SK-N-SH (cell line): ENCODE measurements at regions not wholly inside any gene's neighbourhood (a gene's known extent, or its start where the extent isn't known, plus 50 kb on each side); places are given as distances from the start of the nearest gene placed in this dataset.

ENCODE experiments used
- CTCF ChIA-PET: fragments of 300-600, 350-600 bp; formaldehyde crosslinking; extraction: SDS; loops from one replicate; lab custom pipeline; 2021; lab: Yijun Ruan, JAX
- POLR2A ChIA-PET: fragments of 350-600 bp; sonication (Branson Sonifier 250); formaldehyde crosslinking; extraction: SDS; loops from one replicate; lab custom pipeline; 2020; ENCODE audit warnings: antibody characterized with exemption, inconsistent platforms; lab: Yijun Ruan, JAX
- DNase-seq: peaks from one replicate; pipeline ENCODE4 v3.0.0; 2012
- H2AFZ ChIP-seq: fragments of 200-600 bp; sonication (generic); 2 replicates; pipeline ENCODE4 v1.8.1; 2016; ENCODE audit warnings: antibody characterized with exemption, mild to moderate bottlenecking, low read depth
- H3F3A ChIP-seq: fragments of 200-600 bp; sonication (generic); replicated peaks from 2 replicates; pipeline ENCODE3; 2016; ENCODE audit warnings: antibody characterized with exemption, mild to moderate bottlenecking; ENCODE audit not compliant: insufficient read depth
- H3K27ac ChIP-seq, 2 experiments: fragments of 200-500 bp in 1 of 2; fragments of 200-600 bp in 1 of 2; sonication (Bioruptor generic) in 1 of 2; sonication (generic), shearing (Covaris generic) in 1 of 2; 2 replicates each; pipeline versions ENCODE4 v1.5.1 to v1.6.1; 2014 to 2016; ENCODE audit warnings: low read depth in 2 of 2, inconsistent platforms in 1 of 2, low read length in 1 of 2, mild to moderate bottlenecking in 1 of 2, mixed read lengths in 1 of 2
- H3K27me3 ChIP-seq: fragments of 200-600 bp; sonication (generic), shearing (Covaris generic); 2 replicates; pipeline ENCODE4 v1.6.1; 2016; ENCODE audit warnings: mixed run types; ENCODE audit not compliant: insufficient read depth
- H3K36me3 ChIP-seq, 2 experiments: fragments of 200-500 bp in 1 of 2; fragments of 200-600 bp in 1 of 2; sonication (Bioruptor generic) in 1 of 2; sonication (generic) in 1 of 2; replicated peaks in 1 of 2; 2 replicates each; pipeline versions ENCODE3 to v1.5.1; 2014 to 2016; ENCODE audit warnings: low read length in 1 of 2, mild to moderate bottlenecking in 1 of 2; ENCODE audit not compliant: insufficient read depth in 2 of 2, control insufficient read depth in 1 of 2
- H3K4me1 ChIP-seq, 2 experiments: fragments of 200-500 bp in 1 of 2; fragments of 200-600 bp in 1 of 2; sonication (Bioruptor generic) in 1 of 2; sonication (generic), shearing (Covaris generic) in 1 of 2; 2 replicates each; pipeline versions ENCODE4 v1.5.1 to v1.6.1; 2014 to 2016; ENCODE audit warnings: low read depth in 1 of 2, low read length in 1 of 2, mixed run types in 1 of 2; ENCODE audit not compliant: insufficient read depth in 2 of 2, control insufficient read depth in 1 of 2
- H3K4me2 ChIP-seq: fragments of 200-600 bp; sonication (generic), shearing (Covaris generic); 2 replicates; pipeline ENCODE4 v1.6.1; 2017; ENCODE audit warnings: mixed run types
- H3K4me3 ChIP-seq, 2 experiments: fragments of 200-500 bp in 1 of 2; fragments of 200-600 bp in 1 of 2; sonication (Bioruptor generic) in 1 of 2; sonication (generic), shearing (Covaris generic) in 1 of 2; 2 replicates each; pipeline versions ENCODE4 v1.5.1 to v1.8.1; 2014 to 2016; ENCODE audit warnings: low read depth in 2 of 2, inconsistent platforms in 1 of 2, low read length in 1 of 2, mild to moderate bottlenecking in 1 of 2, mixed read lengths in 1 of 2, moderate library complexity in 1 of 2
- H3K79me2 ChIP-seq: fragments of 200-600 bp; sonication (generic); 2 replicates; pipeline ENCODE4 v1.8.1; 2017; ENCODE audit warnings: mild to moderate bottlenecking; ENCODE audit not compliant: insufficient read depth
- H3K9ac ChIP-seq: fragments of 200-600 bp; sonication (generic); 2 replicates; pipeline ENCODE4 v1.6.1; 2017; ENCODE audit warnings: mixed run types
- H3K9me2 ChIP-seq: fragments of 200-600 bp; sonication (generic); 2 replicates; pipeline ENCODE4 v1.6.1; 2017; ENCODE audit warnings: mixed run types
- H3K9me3 ChIP-seq: fragments of 200-600 bp; sonication (generic); 2 replicates; pipeline ENCODE4 v1.6.1; 2017; ENCODE audit warnings: mixed run types, mild to moderate bottlenecking, moderate library complexity
- H4K20me1 ChIP-seq: fragments of 200-600 bp; sonication (generic); 2 replicates; pipeline ENCODE4 v1.6.1; 2017; ENCODE audit warnings: mild to moderate bottlenecking, mixed run types; ENCODE audit not compliant: insufficient read depth
- CTCF ChIP-seq: fragments of 200-600 bp; sonication (generic); IDR thresholded peaks from 2 replicates; pipeline ENCODE4 v1.6.1; 2017; ENCODE audit warnings: antibody characterized with exemption, mild to moderate bottlenecking, moderate library complexity
- EZH2phosphoT487 ChIP-seq: fragments of 200-600 bp; sonication (generic); IDR thresholded peaks from 2 replicates; pipeline ENCODE4 v1.6.1; 2017; ENCODE audit warnings: low read depth, mixed run types, mild to moderate bottlenecking, antibody characterized with exemption, moderate library complexity, borderline replicate concordance
- FOSL2 ChIP-seq: IDR thresholded peaks from 2 replicates; pipeline ENCODE4 v1.4.0; 2012; ENCODE audit warnings: low read depth, mild to moderate bottlenecking, moderate library complexity, borderline replicate concordance
- FOXJ3 ChIP-seq: sonication (generic); formaldehyde crosslinking; IDR thresholded peaks from 2 replicates; pipeline ENCODE4 v1.5.1; 2020; ENCODE audit warnings: mild to moderate bottlenecking, missing genetic modification reagents
- FOXM1 ChIP-seq: IDR thresholded peaks from 2 replicates; pipeline ENCODE4 v1.4.0; 2012; ENCODE audit warnings: low read depth, mild to moderate bottlenecking
- GABPA ChIP-seq: IDR thresholded peaks from 2 replicates; pipeline ENCODE4 v1.4.0; 2012; ENCODE audit warnings: low read depth, mild to moderate bottlenecking
- GATA2 ChIP-seq: sonication (generic); formaldehyde crosslinking; IDR thresholded peaks from 2 replicates; pipeline ENCODE4 v1.5.0; 2020; ENCODE audit warnings: mild to moderate bottlenecking, missing genetic modification reagents
- MEF2A ChIP-seq: IDR thresholded peaks from 2 replicates; pipeline ENCODE4 v1.4.0; 2012; ENCODE audit warnings: low read depth, borderline replicate concordance
- MXI1 ChIP-seq: IDR thresholded peaks from 2 replicates; pipeline ENCODE4 v1.6.1; 2012; ENCODE audit warnings: mild to moderate bottlenecking, low read depth, low read length, improper control_type of control experiment
- RAD21 ChIP-seq: IDR thresholded peaks from 2 replicates; pipeline ENCODE4 v1.6.1; 2012; ENCODE audit warnings: mild to moderate bottlenecking, low read length
- RCOR1 ChIP-seq: fragments of 150-350 bp; IDR thresholded peaks from 2 replicates; pipeline ENCODE4 v1.6.1; 2017; ENCODE audit warnings: antibody characterized with exemption, low read length
- RFX5 ChIP-seq: IDR thresholded peaks from 2 replicates; pipeline ENCODE4 v1.6.1; 2012; ENCODE audit warnings: mild to moderate bottlenecking, improper control_type of control experiment, low read length
- SIN3A ChIP-seq: IDR thresholded peaks from 2 replicates; pipeline ENCODE4 v1.6.1; 2012; ENCODE audit warnings: low read depth, mild to moderate bottlenecking, low read length, moderate library complexity, borderline replicate concordance
- TAF1 ChIP-seq: IDR thresholded peaks from 2 replicates; pipeline ENCODE4 v1.6.1; 2012; ENCODE audit warnings: low read depth, mild to moderate bottlenecking, low read length, moderate library complexity, borderline replicate concordance
- TCF12 ChIP-seq: IDR thresholded peaks from 2 replicates; pipeline ENCODE4 v1.4.0; 2012
- TEAD4 ChIP-seq: IDR thresholded peaks from 2 replicates; pipeline ENCODE4 v1.4.0; 2012; ENCODE audit warnings: mild to moderate bottlenecking, borderline replicate concordance; ENCODE audit not compliant: insufficient read depth
- YY1 ChIP-seq: IDR thresholded peaks from 2 replicates; pipeline ENCODE4 v1.4.0; 2012; ENCODE audit warnings: low read depth, mild to moderate bottlenecking
- WGBS: methylation state at CpG from one replicate; pipeline ENCODE4 v1.1.6; 2017; ENCODE audit warnings: low lambda C conversion rate; 5-methylcytosine and 5-hydroxymethylcytosine counted together

GRCh38 chrX:22739276-22739675, 260.5 kb upstream of the DDX53 start:
- H3K9me3 ChIP-seq: no peaks in the 10 kb centered on the region
- CTCF ChIA-PET: interaction anchor here (3.7 kb wide), 1 partner anchor 9 kb away, joined by 29 read pairs; no protein-coding TSS in a partner anchor
- H3K4me2 ChIP-seq: no peak overlapping the region
- H3K4me3 ChIP-seq: no peak overlapping the region
- no peak overlapping the region for H3K9ac ChIP-seq
- no peaks in the 10 kb centered on the region for H3K36me3 ChIP-seq
- H3K9me2 ChIP-seq: no peaks in the 10 kb centered on the region
- TF ChIP-seq TCF12 (no peak), FOSL2 (no peak), CTCF (no peak), EZH2phosphoT487 (no peak), MEF2A (no peak), FOXM1 (no peak), RCOR1 (no peak), MXI1 (no peak), GABPA (no peak), RAD21 (no peak), SIN3A (no peak), TEAD4 (no peak), TAF1 (no peak), FOXJ3 (CRISPR knock-in tag) (no peak), YY1 (no peak), GATA2 (CRISPR knock-in tag) (no peak)
- H3K4me1 ChIP-seq: no peaks in the 10 kb centered on the region
- POLR2A ChIA-PET: no interaction called here
- H3F3A ChIP-seq: no peaks in the 10 kb centered on the region
- WGBS: 32% methylated on average over 3 of the region's 3 CpGs
- H4K20me1 ChIP-seq: no peaks in the 10 kb centered on the region
- no peak for DNase-seq
- H3K27ac ChIP-seq: no peak overlapping the region
- no peaks in the 10 kb centered on the region for H3K27me3 ChIP-seq
- H2AFZ ChIP-seq: no peak overlapping the region
- H3K79me2 ChIP-seq: no peaks in the 10 kb centered on the region

- H3K36me3 ChIP-seq: no peaks in the 10 kb centered on the region
- no peaks in the 10 kb centered on the region for H3F3A ChIP-seq
- H3K4me2 ChIP-seq: no peak overlapping the region
- H3K27me3 ChIP-seq: no peaks in the 10 kb centered on the region
- WGBS: 21% methylated on average over 4 of the region's 4 CpGs
- no peak overlapping the region for H2AFZ ChIP-seq
- no peak overlapping the region for H3K9ac ChIP-seq
- no peaks in the 10 kb centered on the region for H3K79me2 ChIP-seq
- no peaks in the 10 kb centered on the region for H4K20me1 ChIP-seq
- no peak for DNase-seq
- no peaks in the 10 kb centered on the region for H3K9me3 ChIP-seq
- ChIA-PET CTCF (interaction anchor here (1.3 kb wide), 1 partner anchor 21 kb away, joined by 3 read pairs; no protein-coding TSS in a partner anchor), POLR2A (no interaction called here)
- H3K4me1 ChIP-seq: no peaks in the 10 kb centered on the region
- TF ChIP-seq FOXJ3 (CRISPR knock-in tag) (no peak), TAF1 (no peak), RFX5 (no peak)
- H3K27ac ChIP-seq: no peak overlapping the region
- no peaks in the 10 kb centered on the region for H3K9me2 ChIP-seq
- H3K4me3 ChIP-seq: no peak overlapping the region
These were observed 258.9 kb upstream of the DDX53 start for GRCh38 chrX:22740836-22741235.
